H9 (cell line): ENCODE measurements at regions not wholly inside any gene's neighbourhood (a gene's known extent, or its start where the extent isn't known, plus 50 kb on each side); places are given as distances from the start of the nearest gene placed in this dataset.

Experiments used
- DNase-seq: peaks from one replicate; pipeline ENCODE4 v3.0.0-alpha.2; 2017
- H2AFZ ChIP-seq: one replicate; pipeline ENCODE4 v1.6.1; 2013; ENCODE audit warnings: mild to moderate bottlenecking, low read length, control low read depth, moderate library complexity
- H2AK5ac ChIP-seq: 2 replicates; pipeline ENCODE4 v1.6.1; 2013; ENCODE audit warnings: low read length, control low read depth, mixed read lengths; ENCODE audit not compliant: insufficient read length
- H2BK120ac ChIP-seq: one replicate; pipeline ENCODE4 v1.6.1; 2013; ENCODE audit warnings: low read depth, mild to moderate bottlenecking, low read length, control low read depth, inconsistent platforms; ENCODE audit not compliant: poor library complexity, severe bottlenecking
- H2BK12ac ChIP-seq: 2 replicates; pipeline ENCODE4 v1.6.1; 2013; ENCODE audit warnings: low read length, control low read depth, mixed read lengths, low read depth; ENCODE audit not compliant: insufficient read length
- H2BK15ac ChIP-seq: 2 replicates; pipeline ENCODE4 v1.6.1; 2013; ENCODE audit warnings: low read depth, low read length, control low read depth
- H2BK20ac ChIP-seq: one replicate; pipeline ENCODE4 v1.6.1; 2013; ENCODE audit warnings: low read depth, mild to moderate bottlenecking, low read length, control low read depth, inconsistent platforms; ENCODE audit not compliant: poor library complexity, severe bottlenecking
- H2BK5ac ChIP-seq: 2 replicates; pipeline ENCODE4 v1.6.1; 2013; ENCODE audit warnings: low read length, control low read depth, mixed read lengths; ENCODE audit not compliant: insufficient read length
- H3K14ac ChIP-seq: 2 replicates; pipeline ENCODE4 v1.6.1; 2013; ENCODE audit warnings: low read length, control low read depth; ENCODE audit not compliant: insufficient read depth
- H3K18ac ChIP-seq: 2 replicates; pipeline ENCODE4 v1.6.1; 2013; ENCODE audit warnings: low read depth, mild to moderate bottlenecking, mixed read lengths, low read length, control low read depth; ENCODE audit not compliant: insufficient read length
- H3K23ac ChIP-seq: 2 replicates; pipeline ENCODE4 v1.6.1; 2013; ENCODE audit warnings: low read length, control low read depth, mixed read lengths, low read depth; ENCODE audit not compliant: insufficient read length
- H3K23me2 ChIP-seq: 2 replicates; pipeline ENCODE4 v1.6.1; 2013; ENCODE audit warnings: low read depth, mild to moderate bottlenecking, mixed read lengths, low read length, control low read depth; ENCODE audit not compliant: insufficient read length, poor library complexity, severe bottlenecking
- H3K27ac ChIP-seq: 2 replicates; pipeline ENCODE4 v1.5.1; 2013; ENCODE audit warnings: low read length, control low read depth, mixed read lengths, low read depth; ENCODE audit not compliant: insufficient read length
- H3K27me3 ChIP-seq: 2 replicates; pipeline ENCODE4 v1.6.1; 2013; ENCODE audit warnings: low read length, control low read depth, inconsistent platforms; ENCODE audit not compliant: insufficient read depth
- H3K4ac ChIP-seq: 2 replicates; pipeline ENCODE4 v1.6.1; 2013; ENCODE audit warnings: low read depth, mild to moderate bottlenecking, control low read depth, inconsistent platforms, low read length, moderate library complexity
- H3K4me1 ChIP-seq: 2 replicates; pipeline ENCODE4 v1.6.1; 2013; ENCODE audit warnings: low read length, control low read depth, inconsistent platforms; ENCODE audit not compliant: insufficient read depth
- H3K4me2 ChIP-seq: 2 replicates; pipeline ENCODE4 v1.6.1; 2013; ENCODE audit warnings: low read length, control low read depth, mixed read lengths; ENCODE audit not compliant: insufficient read length, insufficient read depth
- H3K56ac ChIP-seq: 2 replicates; pipeline ENCODE4 v1.6.1; 2013; ENCODE audit warnings: low read depth, mild to moderate bottlenecking, mixed read lengths, low read length, control low read depth; ENCODE audit not compliant: insufficient read length
- H3K79me1 ChIP-seq: 2 replicates; pipeline ENCODE4 v1.6.1; 2013; ENCODE audit warnings: low read depth, mild to moderate bottlenecking, moderate library complexity, low read length, control low read depth, inconsistent platforms; ENCODE audit not compliant: insufficient read depth, poor library complexity, severe bottlenecking
- H3K79me2 ChIP-seq: 2 replicates; pipeline ENCODE4 v1.6.1; 2013; ENCODE audit warnings: low read length, control low read depth, inconsistent platforms; ENCODE audit not compliant: insufficient read depth
- H3K9ac ChIP-seq: 2 replicates; pipeline ENCODE4 v1.6.1; 2013; ENCODE audit warnings: low read length, control low read depth, mixed read lengths; ENCODE audit not compliant: insufficient read length; ENCODE audit errors: extremely low read depth
- H3K9me3 ChIP-seq: one replicate; pipeline ENCODE4 v1.6.1; 2013; ENCODE audit warnings: low read depth, low read length, inconsistent platforms; ENCODE audit not compliant: control insufficient read depth
- H3T11ph ChIP-seq: one replicate; pipeline ENCODE4 v1.6.1; 2013; ENCODE audit warnings: mild to moderate bottlenecking, low read length, control low read depth, inconsistent platforms
- H4K20me1 ChIP-seq: one replicate; pipeline ENCODE4 v1.6.1; 2013; ENCODE audit not compliant: control insufficient read depth, insufficient read length, insufficient read depth
- H4K5ac ChIP-seq: 2 replicates; pipeline ENCODE4 v1.6.1; 2013; ENCODE audit warnings: low read depth, mild to moderate bottlenecking, mixed read lengths, low read length, control low read depth; ENCODE audit not compliant: insufficient read length
- H4K8ac ChIP-seq: replicated peaks from 2 replicates; pipeline ENCODE4 v1.6.1; 2013; ENCODE audit warnings: low read length, control low read depth, mixed read lengths, low read depth; ENCODE audit not compliant: insufficient read length
- H4K91ac ChIP-seq: 2 replicates; pipeline ENCODE4 v1.6.1; 2013; ENCODE audit warnings: low read depth, mild to moderate bottlenecking, moderate library complexity, mixed read lengths, low read length, control low read depth; ENCODE audit not compliant: insufficient read length
- H3K27ac Mint-ChIP-seq, 3 experiments: 2 replicates in 2 of 3; 3 replicates in 1 of 3; pipeline ENCODE4 v1.8.0; 2020 to 2021; ENCODE audit warnings: mixed read lengths in 3 of 3, mild to moderate bottlenecking in 1 of 3, moderate library complexity in 1 of 3
- H3K27me3 Mint-ChIP-seq: 2 replicates; pipeline ENCODE4 v1.8.0; 2021; ENCODE audit warnings: low read depth, mild to moderate bottlenecking, moderate library complexity, mixed read lengths
- H3K36me3 Mint-ChIP-seq, 3 experiments: 2 replicates in 2 of 3; 3 replicates in 1 of 3; pipeline ENCODE4 v1.8.0; 2020 to 2021; ENCODE audit warnings: low read depth in 3 of 3, mixed read lengths in 3 of 3; ENCODE audit not compliant: insufficient read depth in 1 of 3
- H3K4me1 Mint-ChIP-seq, 2 experiments: 2 replicates each; pipeline ENCODE4 v1.8.0; 2020; ENCODE audit warnings: mixed read lengths in 2 of 2
- H3K4me3 Mint-ChIP-seq, 2 experiments: 2 replicates in 1 of 2; 3 replicates in 1 of 2; pipeline ENCODE4 v1.8.0; 2020 to 2021; ENCODE audit warnings: mild to moderate bottlenecking in 2 of 2, mixed read lengths in 2 of 2, moderate library complexity in 1 of 2
- H3K9me3 Mint-ChIP-seq, 2 experiments: 2 replicates in 1 of 2; 3 replicates in 1 of 2; pipeline ENCODE4 v1.8.0; 2020; ENCODE audit warnings: mild to moderate bottlenecking in 2 of 2, mixed read lengths in 2 of 2, moderate library complexity in 1 of 2
- CTCF ChIP-seq: fragments of 200-600 bp; sonication (generic); conservative IDR thresholded peaks from 3 replicates; pipeline ENCODE4 v1.8.0; 2021; ENCODE audit warnings: antibody characterized with exemption, mild to moderate bottlenecking
- WGBS: extraction: QIAGEN DNeasy Blood & Tissue Kit; methylation state at CpG from one replicate; pipeline ENCODE4 v1.1.7; 2013; ENCODE audit warnings: missing lambda C conversion rate, low lambda C conversion rate, mixed read lengths; ENCODE audit not compliant: insufficient read length; ENCODE audit errors: extremely low coverage; 5-methylcytosine and 5-hydroxymethylcytosine counted together

DNA sequence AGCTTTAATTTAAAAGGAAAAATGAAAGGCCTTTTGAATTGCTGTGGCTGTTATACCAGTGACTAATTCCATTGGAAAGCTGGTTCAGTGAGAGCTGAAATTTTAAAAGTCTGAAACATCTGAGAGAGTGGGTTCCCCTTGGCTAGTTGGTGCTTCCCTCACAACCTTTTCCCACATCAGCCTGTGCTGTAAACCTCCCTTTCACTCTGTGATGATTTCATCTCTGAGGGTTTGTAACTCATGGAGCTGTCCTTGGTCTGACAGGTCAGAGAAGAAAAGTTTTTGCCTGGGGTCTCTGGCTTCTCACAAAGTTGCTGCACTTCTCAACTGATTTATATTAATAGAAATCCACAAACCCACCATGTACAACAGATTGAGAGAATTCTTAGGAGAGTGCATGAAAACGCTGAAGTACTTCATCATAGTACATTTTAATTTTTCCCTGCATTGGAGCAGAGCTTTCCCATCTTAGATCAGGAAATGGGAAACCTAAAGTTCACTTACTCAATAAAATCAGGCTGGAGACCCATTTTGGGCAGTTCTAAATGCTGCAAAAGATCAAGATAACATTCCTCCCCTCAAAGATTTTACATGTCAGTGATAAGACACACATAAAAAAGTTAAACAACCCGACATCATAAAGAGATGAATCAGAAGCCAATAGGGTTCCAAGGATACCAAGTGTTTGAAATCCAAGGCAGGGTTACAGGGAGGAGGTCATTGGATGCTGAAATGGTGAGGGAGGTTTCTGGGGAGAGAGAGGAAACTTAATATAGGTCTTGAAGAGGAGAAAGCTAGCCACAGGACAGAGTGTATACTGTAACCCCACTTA, 157.0 kb upstream of the MKLN1 start:
- no peak overlapping the region for H3K4ac ChIP-seq
- no peaks in the 10 kb centered on the region for H3K4me1 Mint-ChIP-seq

More for the DNA sequence above, 157.0 kb upstream of the MKLN1 start:
- Histone ChIP-seq H2BK20ac (no peak overlapping the region), H3K27me3 (no peaks in the 10 kb centered on the region), H3K14ac (no peak overlapping the region), H2BK12ac (no peak overlapping the region), H3K56ac (no peak overlapping the region), H3K18ac (no peak overlapping the region), H3K9ac (no peak overlapping the region), H4K5ac (no peak overlapping the region), H3K9me3 (no peaks in the 10 kb centered on the region), H3K79me1 (no peaks in the 10 kb centered on the region), H3T11ph (no peak overlapping the region), H4K20me1 (no peaks in the 10 kb centered on the region), H2BK15ac (no peak overlapping the region), H2BK5ac (no peak overlapping the region), H3K23me2 (no peaks in the 10 kb centered on the region), H2AK5ac (no peak overlapping the region), H4K8ac (no peak overlapping the region), H3K4me2 (no peak overlapping the region), H2AFZ (no peak overlapping the region), H3K27ac (no peak overlapping the region), H3K4me1 (no peaks in the 10 kb centered on the region), H3K23ac (no peak overlapping the region), H4K91ac (no peak overlapping the region), H2BK120ac (no peak overlapping the region), H3K79me2 (no peaks in the 10 kb centered on the region)
- Mint-ChIP-seq H3K9me3 (peaks cover 0 to 3% of the 10 kb centered on the region in 2 experiments; a peak in 1 of 5 replicates), H3K27me3 (no peaks in the 10 kb centered on the region; the same call in 1 of the 2 replicates), H3K27ac (no peak overlapping the region), H3K4me3 (no peak overlapping the region), H3K36me3 (no peaks in the 10 kb centered on the region)
- DNase-seq: no peak
- TF ChIP-seq CTCF: no peak
- no CpG with 5 or more reads among the region's 2 CpGs for WGBS
